ENCODE measurements at regions not wholly inside any gene's neighbourhood (a gene's known extent, or its start where the extent isn't known, plus 50 kb on each side); places are given as distances from the start of the nearest gene placed in this dataset.

DNA sequence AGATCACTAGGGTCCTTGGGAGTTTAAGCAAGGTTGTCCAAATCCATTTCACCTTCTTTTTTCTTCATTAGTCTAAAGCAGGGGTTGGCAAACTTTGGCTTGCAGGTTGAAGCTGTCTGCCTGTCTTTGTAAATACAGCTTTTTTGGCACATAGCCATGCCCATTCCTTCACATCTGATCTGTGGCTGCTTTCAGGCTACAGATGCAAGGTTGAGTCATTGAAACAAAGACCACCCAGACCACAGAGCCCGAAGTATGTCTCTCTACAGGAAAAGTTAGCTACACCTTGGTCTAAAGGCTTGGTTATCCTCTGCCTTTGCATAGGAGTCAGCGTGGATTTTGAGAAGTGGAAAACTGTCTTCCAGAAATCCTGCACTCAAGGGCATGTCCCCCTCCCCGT, 238.1 kb upstream of the STS start:
- Histone ChIP-seq H3K4me3 (ENCODE audit: low read length) (no peak overlapping the region), H3K27me3 (ENCODE audit: low read depth, low read length) (no peaks in the 10 kb centered on the region), H4K20me1 (ENCODE audit: insufficient read depth, low read length) (no peaks in the 10 kb centered on the region), H3K36me3 (replicated peaks; ENCODE audit: low read depth, low read length) (no peaks in the 10 kb centered on the region), H3K9me3 (ENCODE audit: insufficient read depth, low read length) (no peaks in the 10 kb centered on the region), H3K27ac (ENCODE audit: low read length) (no peak overlapping the region), H3K4me2 (ENCODE audit: low read length) (no peak overlapping the region), H2AFZ (ENCODE audit: low read depth, low read length) (no peak overlapping the region), H3K9ac (ENCODE audit: low read length) (no peak overlapping the region), H3K4me1 (ENCODE audit: low read length) (no peaks in the 10 kb centered on the region), H3K79me2 (ENCODE audit: low read length) (no peaks in the 10 kb centered on the region)
- TF ChIP-seq, protein P1, sequence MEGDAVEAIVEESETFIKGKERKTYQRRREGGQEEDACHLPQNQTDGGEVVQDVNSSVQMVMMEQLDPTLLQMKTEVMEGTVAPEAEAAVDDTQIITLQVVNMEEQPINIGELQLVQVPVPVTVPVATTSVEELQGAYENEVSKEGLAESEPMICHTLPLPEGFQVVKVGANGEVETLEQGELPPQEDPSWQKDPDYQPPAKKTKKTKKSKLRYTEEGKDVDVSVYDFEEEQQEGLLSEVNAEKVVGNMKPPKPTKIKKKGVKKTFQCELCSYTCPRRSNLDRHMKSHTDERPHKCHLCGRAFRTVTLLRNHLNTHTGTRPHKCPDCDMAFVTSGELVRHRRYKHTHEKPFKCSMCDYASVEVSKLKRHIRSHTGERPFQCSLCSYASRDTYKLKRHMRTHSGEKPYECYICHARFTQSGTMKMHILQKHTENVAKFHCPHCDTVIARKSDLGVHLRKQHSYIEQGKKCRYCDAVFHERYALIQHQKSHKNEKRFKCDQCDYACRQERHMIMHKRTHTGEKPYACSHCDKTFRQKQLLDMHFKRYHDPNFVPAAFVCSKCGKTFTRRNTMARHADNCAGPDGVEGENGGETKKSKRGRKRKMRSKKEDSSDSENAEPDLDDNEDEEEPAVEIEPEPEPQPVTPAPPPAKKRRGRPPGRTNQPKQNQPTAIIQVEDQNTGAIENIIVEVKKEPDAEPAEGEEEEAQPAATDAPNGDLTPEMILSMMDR (IDR thresholded peaks at IDR 0.05; ENCODE audit: low read depth, low read length): no peak
- no peak for TF ChIP-seq EZH2phosphoT487 (IDR thresholded peaks at IDR 0.05; ENCODE audit: low read depth)

DNA sequence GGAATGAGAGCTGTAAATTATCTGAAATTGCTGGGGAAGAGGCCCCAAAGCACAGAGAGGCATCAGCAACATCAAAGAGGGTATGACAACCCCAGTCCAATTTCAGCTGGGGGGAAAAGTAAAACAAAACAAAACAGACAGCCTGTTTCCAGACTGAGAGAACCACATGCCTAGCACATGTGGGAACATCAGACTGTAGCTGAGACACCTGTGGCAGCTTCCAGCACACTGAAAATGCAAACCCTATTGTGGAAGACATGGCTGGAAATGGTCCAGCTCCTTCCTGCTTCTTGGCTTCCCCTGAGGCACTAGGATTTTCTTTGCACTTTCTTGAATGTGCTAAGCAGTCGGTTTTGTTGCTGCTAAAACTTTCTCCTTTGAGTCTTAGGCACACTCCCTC, 240.9 kb upstream of the STS start:
- Histone ChIP-seq H4K20me1 (ENCODE audit: insufficient read depth, low read length) (no peaks in the 10 kb centered on the region), H2AFZ (ENCODE audit: low read depth, low read length) (no peak overlapping the region), H3K27me3 (ENCODE audit: low read depth, low read length) (no peaks in the 10 kb centered on the region), H3K4me3 (ENCODE audit: low read length) (no peak overlapping the region), H3K27ac (ENCODE audit: low read length) (no peak overlapping the region), H3K36me3 (replicated peaks; ENCODE audit: low read depth, low read length) (no peaks in the 10 kb centered on the region), H3K9me3 (ENCODE audit: insufficient read depth, low read length) (no peaks in the 10 kb centered on the region), H3K4me1 (ENCODE audit: low read length) (no peaks in the 10 kb centered on the region), H3K79me2 (ENCODE audit: low read length) (no peaks in the 10 kb centered on the region), H3K4me2 (ENCODE audit: low read length) (no peak overlapping the region), H3K9ac (ENCODE audit: low read length) (no peak overlapping the region)
- TF ChIP-seq, protein P1 (IDR thresholded peaks at IDR 0.05; ENCODE audit: low read depth, low read length): no peak
- no peak for TF ChIP-seq EZH2phosphoT487 (IDR thresholded peaks at IDR 0.05; ENCODE audit: low read depth)

DNA sequence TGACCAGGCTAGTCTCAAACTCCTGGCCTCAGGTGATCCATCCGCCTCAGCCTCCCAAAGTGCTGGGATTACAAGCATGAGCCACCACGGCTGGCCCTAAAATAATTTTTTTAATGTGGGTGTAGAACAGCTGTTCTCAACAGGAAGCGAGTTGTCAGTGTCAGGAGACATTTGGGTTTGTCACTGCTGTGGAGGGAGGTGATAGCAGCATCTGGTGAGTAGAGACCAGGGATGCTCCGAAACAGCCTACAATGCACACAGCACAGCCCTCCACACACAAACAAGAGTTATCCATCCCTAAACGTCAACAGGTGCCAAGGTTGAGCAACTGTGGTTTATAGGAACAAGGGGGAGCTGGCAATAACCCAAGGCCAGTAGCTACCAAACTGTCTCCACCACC, 243.4 kb upstream of the STS start:
- H3K4me3 ChIP-seq (ENCODE audit: low read length): no peak overlapping the region

DNA sequence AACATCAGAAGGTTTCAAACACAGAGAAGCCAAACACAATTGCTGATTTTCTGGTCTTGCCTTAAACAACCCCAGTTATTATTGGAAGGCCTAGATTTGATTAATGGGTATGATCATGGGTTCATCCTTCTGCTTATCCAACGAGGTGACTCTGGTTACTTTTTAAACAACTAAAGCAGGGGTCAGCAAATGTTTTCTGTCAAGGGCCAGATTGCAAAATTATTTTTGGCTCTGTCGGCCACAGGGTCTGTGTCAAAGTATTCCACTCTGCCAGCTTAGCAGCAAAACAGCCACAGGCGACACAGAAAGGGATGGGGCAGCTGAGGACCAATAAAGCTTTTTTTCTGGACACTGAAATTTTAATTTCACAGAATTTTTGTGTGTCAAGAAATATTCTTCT, 249.1 kb upstream of the STS start:
- Histone ChIP-seq H3K4me1 (ENCODE audit: low read length) (no peaks in the 10 kb centered on the region), H3K4me2 (ENCODE audit: low read length) (no peak overlapping the region), H3K9me3 (ENCODE audit: insufficient read depth, low read length) (no peaks in the 10 kb centered on the region), H3K79me2 (ENCODE audit: low read length) (no peaks in the 10 kb centered on the region), H2AFZ (ENCODE audit: low read depth, low read length) (no peak overlapping the region), H4K20me1 (ENCODE audit: insufficient read depth, low read length) (no peaks in the 10 kb centered on the region), H3K4me3 (ENCODE audit: low read length) (no peak overlapping the region), H3K36me3 (replicated peaks; ENCODE audit: low read depth, low read length) (no peaks in the 10 kb centered on the region), H3K27ac (ENCODE audit: low read length) (no peak overlapping the region), H3K9ac (ENCODE audit: low read length) (no peak overlapping the region), H3K27me3 (ENCODE audit: low read depth, low read length) (no peaks in the 10 kb centered on the region)
- no peak for TF ChIP-seq EZH2phosphoT487 (IDR thresholded peaks at IDR 0.05; ENCODE audit: low read depth)
- TF ChIP-seq, protein P1 (IDR thresholded peaks at IDR 0.05; ENCODE audit: low read depth, low read length): no peak

More for the DNA sequence above, 243.4 kb upstream of the STS start:
- no peaks in the 10 kb centered on the region for H3K36me3 ChIP-seq (replicated peaks; ENCODE audit: low read depth, low read length)
- TF ChIP-seq, protein P1 (IDR thresholded peaks at IDR 0.05; ENCODE audit: low read depth, low read length): no peak
- TF ChIP-seq EZH2phosphoT487 (IDR thresholded peaks at IDR 0.05; ENCODE audit: low read depth): no peak
- H3K9ac ChIP-seq (ENCODE audit: low read length): no peak overlapping the region
- H3K4me1 ChIP-seq (ENCODE audit: low read length): no peaks in the 10 kb centered on the region
- no peaks in the 10 kb centered on the region for H3K9me3 ChIP-seq (ENCODE audit: insufficient read depth, low read length)
- H3K27ac ChIP-seq (ENCODE audit: low read length): no peak overlapping the region
- H3K4me2 ChIP-seq (ENCODE audit: low read length): no peak overlapping the region
- H3K27me3 ChIP-seq (ENCODE audit: low read depth, low read length): no peaks in the 10 kb centered on the region
- H3K79me2 ChIP-seq (ENCODE audit: low read length): no peaks in the 10 kb centered on the region
- H2AFZ ChIP-seq (ENCODE audit: low read depth, low read length): no peak overlapping the region
- no peaks in the 10 kb centered on the region for H4K20me1 ChIP-seq (ENCODE audit: insufficient read depth, low read length)
